ENCODE measurements at regions not wholly inside any gene's neighbourhood (a gene's known extent, or its start where the extent isn't known, plus 50 kb on each side); places are given as distances from the start of the nearest gene placed in this dataset.
"Not testable (repeated sequence)": the region's sequence is repeated elsewhere in the genome, so short reads cannot be mapped to it uniquely, and the experiment has no call there.

- H3K4me1 ChIP-seq, result no peaks in the 10 kb centered on the region
- H3K27ac ChIP-seq, result no peak overlapping the region
- no peak overlapping the region for H3K4me3 ChIP-seq
- no peak for DNase-seq
- H3K9me3 ChIP-seq, result no peaks in the 10 kb centered on the region
- no peak for FAIRE-seq
- H3K27me3 ChIP-seq, result no peaks in the 10 kb centered on the region
- H3K36me3 ChIP-seq, result no peaks in the 10 kb centered on the region
- intact Hi-C loops (cut with DNase I), result no loop called here
- no peak for ATAC-seq
- TF ChIP-seq, protein P1, sequence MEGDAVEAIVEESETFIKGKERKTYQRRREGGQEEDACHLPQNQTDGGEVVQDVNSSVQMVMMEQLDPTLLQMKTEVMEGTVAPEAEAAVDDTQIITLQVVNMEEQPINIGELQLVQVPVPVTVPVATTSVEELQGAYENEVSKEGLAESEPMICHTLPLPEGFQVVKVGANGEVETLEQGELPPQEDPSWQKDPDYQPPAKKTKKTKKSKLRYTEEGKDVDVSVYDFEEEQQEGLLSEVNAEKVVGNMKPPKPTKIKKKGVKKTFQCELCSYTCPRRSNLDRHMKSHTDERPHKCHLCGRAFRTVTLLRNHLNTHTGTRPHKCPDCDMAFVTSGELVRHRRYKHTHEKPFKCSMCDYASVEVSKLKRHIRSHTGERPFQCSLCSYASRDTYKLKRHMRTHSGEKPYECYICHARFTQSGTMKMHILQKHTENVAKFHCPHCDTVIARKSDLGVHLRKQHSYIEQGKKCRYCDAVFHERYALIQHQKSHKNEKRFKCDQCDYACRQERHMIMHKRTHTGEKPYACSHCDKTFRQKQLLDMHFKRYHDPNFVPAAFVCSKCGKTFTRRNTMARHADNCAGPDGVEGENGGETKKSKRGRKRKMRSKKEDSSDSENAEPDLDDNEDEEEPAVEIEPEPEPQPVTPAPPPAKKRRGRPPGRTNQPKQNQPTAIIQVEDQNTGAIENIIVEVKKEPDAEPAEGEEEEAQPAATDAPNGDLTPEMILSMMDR (IDR thresholded peaks at IDR 0.05), result no peak
Observed at GRCh38 chr13:22903925-22904324, 276.9 kb upstream of the SGCG start.

DNA sequence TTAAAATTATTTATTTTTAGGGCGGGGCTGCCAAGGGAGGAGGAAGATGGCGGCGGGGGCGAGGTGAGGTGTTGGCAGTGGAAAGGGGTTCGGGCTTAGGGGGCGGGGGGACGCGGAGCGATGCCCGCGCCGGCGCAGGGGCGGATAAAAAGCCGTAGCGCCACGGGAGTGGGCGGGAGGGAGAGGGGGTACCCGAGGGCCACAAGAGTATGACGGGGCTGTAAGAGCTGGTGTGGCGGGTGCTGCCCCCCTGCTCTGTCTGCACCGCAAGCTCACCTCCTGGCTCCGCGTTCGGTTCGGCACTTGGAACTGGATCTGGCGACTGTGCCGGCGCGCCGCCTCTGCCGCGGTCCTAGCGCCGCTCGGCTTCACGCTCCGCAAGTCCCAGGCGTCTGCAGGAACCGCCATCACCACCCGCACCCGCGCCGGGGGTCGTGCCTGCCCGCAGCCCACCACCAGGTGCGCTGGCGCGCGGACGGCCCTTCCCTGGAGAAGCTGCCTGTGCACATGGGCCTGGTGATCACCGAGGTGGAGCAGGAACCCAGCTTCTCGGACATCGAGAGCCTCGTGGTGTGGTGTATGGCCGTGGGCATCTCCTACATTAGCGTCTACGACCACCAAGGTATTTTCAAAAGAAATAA is 265.2 kb upstream of the SGCG start:
- FAIRE-seq, result no peak
- DNase-seq, result peak in 3 of 6 donors; percentile 17 to 72 (median 23)
- Histone ChIP-seq H3K4me3 (peak overlapping the region; percentile 23 to 59 (median 39)), H3K27me3 (no peaks in the 10 kb centered on the region), H3K9me3 (no peaks in the 10 kb centered on the region), H3K4me1 (no peaks in the 10 kb centered on the region), H3K27ac (no peak overlapping the region), H3K36me3 (no peaks in the 10 kb centered on the region)
- ATAC-seq, result peak; percentile 87 to 94 (median 93)
- intact Hi-C loops (cut with DNase I), result no loop called here
- TF ChIP-seq, protein P1 (IDR thresholded peaks at IDR 0.05), result no peak
- 3% methylated on average over 46 to 58 of the region's 58 CpGs for WGBS, 2 donors

DNA sequence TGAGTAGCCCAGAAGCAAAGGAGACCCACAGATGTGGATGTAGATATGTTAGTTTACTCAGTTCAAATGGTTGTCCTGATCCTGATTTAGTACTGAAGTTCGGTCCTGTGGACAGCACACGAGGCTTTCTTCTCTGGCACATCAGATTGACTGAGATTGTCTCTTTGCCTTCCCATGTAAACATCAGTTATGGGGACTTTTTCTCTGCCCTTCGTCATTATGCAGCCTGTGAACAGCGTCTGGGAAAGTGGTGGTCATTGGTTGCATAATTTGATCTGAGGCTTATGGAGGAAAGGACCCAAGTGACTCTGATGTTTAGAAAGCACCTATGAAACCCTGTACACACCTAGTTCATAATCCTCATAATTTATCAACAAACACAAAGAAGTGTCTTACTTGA is 264.5 kb upstream of the SGCG start:
- not testable (repeated sequence) for FAIRE-seq

DNA sequence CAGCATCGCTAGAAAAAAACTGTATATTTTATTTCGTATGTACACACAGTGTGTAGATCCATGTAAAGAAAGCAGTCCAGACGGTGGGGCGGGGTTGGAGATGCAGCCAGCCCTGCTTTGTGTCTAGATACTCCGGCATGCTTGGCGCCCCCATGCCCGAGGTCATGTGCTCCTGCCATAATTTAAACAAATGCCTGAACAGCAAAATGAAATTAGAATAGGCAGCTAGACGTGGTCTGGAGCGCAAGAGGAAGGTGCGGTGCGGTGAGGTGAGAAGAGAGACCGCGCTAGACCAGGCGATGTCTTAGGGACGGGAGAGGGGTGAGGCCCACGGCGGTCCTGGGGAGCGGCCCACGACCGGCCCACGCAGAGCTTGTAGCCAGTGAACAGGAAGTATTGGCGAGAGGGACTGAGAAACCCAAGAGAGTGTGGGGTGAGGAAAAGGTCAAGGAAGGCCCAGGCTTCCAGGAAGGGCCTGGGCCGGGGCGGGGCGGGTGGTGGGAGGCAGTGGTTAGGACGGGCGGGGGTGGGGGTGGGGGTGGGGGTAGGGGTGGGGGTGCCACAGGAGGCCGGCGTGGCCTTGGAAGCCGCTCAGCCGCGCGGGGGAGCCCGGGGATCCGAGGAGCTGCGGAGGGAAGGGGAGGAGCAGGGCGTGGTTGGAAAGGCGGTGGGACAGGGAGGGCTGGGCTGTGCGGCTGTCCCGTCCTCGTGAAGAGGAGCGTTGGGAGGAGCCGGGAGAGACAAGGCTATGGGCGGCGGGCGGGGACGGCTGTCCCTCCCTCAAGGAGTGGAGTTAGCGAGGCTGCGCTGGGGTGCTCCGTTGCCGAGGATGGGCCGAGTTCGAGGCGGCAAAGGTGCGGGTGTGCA is 254.7 kb upstream of the SGCG start:
- TF ChIP-seq, protein P1 (IDR thresholded peaks at IDR 0.05), result no peak
- FAIRE-seq, result no peak

More for the DNA sequence above, 264.5 kb upstream of the SGCG start:
- ATAC-seq; H3K27ac ChIP-seq; H3K9me3 ChIP-seq; H3K36me3 ChIP-seq; DNase-seq; H3K27me3 ChIP-seq; H3K4me1 ChIP-seq; H3K4me3 ChIP-seq; intact Hi-C loops (cut with DNase I): not testable (repeated sequence)
- WGBS, 2 donors, result 57 to 59% methylated on average over 4 of the region's 4 CpGs

GRCh38 chr13:22926748-22927400 is 253.9 kb upstream of the SGCG start:
- no peaks in the 10 kb centered on the region for H3K4me1 ChIP-seq
- TF ChIP-seq, protein P1 (IDR thresholded peaks at IDR 0.05), result no peak
- no peak overlapping the region for H3K27ac ChIP-seq
- peak in 1 of 6 donors; percentile 70 for DNase-seq
- peak in 2 of 4 donors; percentile 13 to 33 for ATAC-seq
- no peak for FAIRE-seq
- H3K4me3 ChIP-seq, result peak overlapping the region in 2 of 4 donors; percentile 8 to 35
- 26% methylated on average over 50 to 56 of the region's 56 CpGs for WGBS, 2 donors
- intact Hi-C loops (cut with DNase I), result no loop called here
- no peaks in the 10 kb centered on the region for H3K27me3 ChIP-seq
- no peaks in the 10 kb centered on the region for H3K36me3 ChIP-seq
- no peaks in the 10 kb centered on the region for H3K9me3 ChIP-seq

More for the DNA sequence above, 254.7 kb upstream of the SGCG start:
- 22 to 30% methylated on average over 46 to 54 of the region's 55 CpGs for WGBS, 2 donors
- H3K4me3 ChIP-seq, result peak overlapping the region in 2 of 4 donors; percentile 8 to 35
- no peak overlapping the region for H3K27ac ChIP-seq
- DNase-seq (peak in 1 of 6 donors; percentile 44), ATAC-seq (peak in 3 of 4 donors; percentile 70 to 89 (median 80))
- intact Hi-C loops (cut with DNase I), result no loop called here
- no peaks in the 10 kb centered on the region for H3K4me1 ChIP-seq
- no peaks in the 10 kb centered on the region for H3K9me3 ChIP-seq
- H3K36me3 ChIP-seq, result no peaks in the 10 kb centered on the region
- H3K27me3 ChIP-seq, result no peaks in the 10 kb centered on the region

- H3K27ac ChIP-seq; H3K36me3 ChIP-seq; H3K9me3 ChIP-seq; intact Hi-C loops (cut with DNase I); H3K27me3 ChIP-seq; DNase-seq; H3K4me1 ChIP-seq; ATAC-seq; FAIRE-seq; H3K4me3 ChIP-seq: not testable (repeated sequence)
- 77 to 89% methylated on average over 4 of the region's 4 CpGs for WGBS, 2 donors
Observed at GRCh38 chr13:22927845-22928244, 252.9 kb upstream of the SGCG start.
